K562 (cell line): ENCODE measurements at regions not wholly inside any gene's neighbourhood (a gene's known extent, or its start where the extent isn't known, plus 50 kb on each side); places are given as distances from the start of the nearest gene placed in this dataset.
A peak's percentile ranks its signal among the peaks of the same experiment; 100 is the strongest.

Experiments
- CHD4 ChIP-seq: fragments of 200-600 bp; sonication (generic); IDR thresholded peaks from 3 replicates; pipeline ENCODE4 v1.6.1; 2012; ENCODE audit warnings: low read depth, mild to moderate bottlenecking, mixed read lengths, low read length, inconsistent platforms; ENCODE audit not compliant: insufficient read depth, insufficient replicate concordance, poor library complexity, severe bottlenecking
- DPF2 ChIP-seq: fragments of 450-650 bp; IDR thresholded peaks from 2 replicates; pipeline ENCODE4 v1.6.1; 2016
- EHMT2 ChIP-seq: fragments of 450-650 bp; IDR thresholded peaks from 2 replicates; pipeline ENCODE4 v1.6.1; 2018; ENCODE audit warnings: antibody characterized with exemption
- EP400 ChIP-seq: fragments of 450-650 bp; IDR thresholded peaks from 2 replicates; pipeline ENCODE4 v1.6.1; 2017; ENCODE audit warnings: antibody characterized with exemption, mild to moderate bottlenecking, moderate library complexity
- MCM7 ChIP-seq, 2 experiments: fragments of 450-650 bp; IDR thresholded peaks; 2 replicates each; pipeline ENCODE4 v1.6.1; 2016 to 2018
- MEIS2 ChIP-seq: fragments of 450-650 bp; IDR thresholded peaks from 2 replicates; pipeline ENCODE4 v1.6.1; 2014; ENCODE audit warnings: mild to moderate bottlenecking; ENCODE audit not compliant: partially characterized antibody
- NCOA2 ChIP-seq, 2 experiments: fragments of 450-650 bp; IDR thresholded peaks; 2 replicates each; pipeline ENCODE4 v1.6.1; 2018; ENCODE audit warnings: mild to moderate bottlenecking in 2 of 2, moderate library complexity in 1 of 2; ENCODE audit not compliant: partially characterized antibody in 2 of 2
- NCOA6 ChIP-seq: fragments of 450-650 bp; IDR thresholded peaks from 2 replicates; pipeline ENCODE4 v1.6.1; 2017; ENCODE audit warnings: mild to moderate bottlenecking
- NFIC ChIP-seq: fragments of 450-650 bp; IDR thresholded peaks from 2 replicates; pipeline ENCODE4 v1.6.1; 2017; ENCODE audit warnings: mild to moderate bottlenecking, inconsistent platforms
- PCBP1 ChIP-seq: fragments of 200-400 bp; formaldehyde crosslinking; IDR thresholded peaks from 2 replicates; pipeline ENCODE4 v1.6.1; 2018; ENCODE audit warnings: mild to moderate bottlenecking, low read depth, low read length; ENCODE audit not compliant: poor library complexity, severe bottlenecking
- RBM39 ChIP-seq: fragments of 200-400 bp; formaldehyde crosslinking; optimal IDR thresholded peaks from 2 replicates; pipeline ENCODE3; 2018; ENCODE audit warnings: low read depth, low read length
- ZNF12 ChIP-seq: sonication (generic); formaldehyde crosslinking; IDR thresholded peaks from 2 replicates; pipeline ENCODE4 v1.4.0; 2020; ENCODE audit warnings: mild to moderate bottlenecking, missing genetic modification reagents
- ZNF143 ChIP-seq: sonication (generic); formaldehyde crosslinking; IDR thresholded peaks from 2 replicates; pipeline ENCODE4 v1.9.0; 2022; ENCODE audit warnings: mild to moderate bottlenecking, missing genetic modification reagents
- TF ChIP-seq, protein P1 (sequence below): fragments of 450-650 bp; IDR thresholded peaks from 2 replicates; pipeline ENCODE4 v1.6.1; 2016; ENCODE audit warnings: mild to moderate bottlenecking
- TF ChIP-seq, protein P2 (sequence below): IDR thresholded peaks from 3 replicates; pipeline ENCODE4 v1.6.1; 2011; ENCODE audit warnings: borderline replicate concordance, mild to moderate bottlenecking; ENCODE audit not compliant: insufficient read length, insufficient read depth
- TF ChIP-seq, protein P3 (sequence below), 2 experiments: fragments of 450-650 bp; formaldehyde crosslinking in 1 of 2; IDR thresholded peaks; 2 replicates each; pipeline versions ENCODE4 v1.4.0 to v1.6.1; 2014 to 2020; ENCODE audit warnings: mild to moderate bottlenecking in 2 of 2, borderline replicate concordance in 1 of 2, low read depth in 1 of 2
- TF ChIP-seq, protein P4 (sequence below): sonication (generic); formaldehyde crosslinking; IDR thresholded peaks from 2 replicates; pipeline ENCODE4 v1.8.1; 2023; ENCODE audit warnings: mild to moderate bottlenecking, missing genetic modification reagents, moderate library complexity

DNA sequence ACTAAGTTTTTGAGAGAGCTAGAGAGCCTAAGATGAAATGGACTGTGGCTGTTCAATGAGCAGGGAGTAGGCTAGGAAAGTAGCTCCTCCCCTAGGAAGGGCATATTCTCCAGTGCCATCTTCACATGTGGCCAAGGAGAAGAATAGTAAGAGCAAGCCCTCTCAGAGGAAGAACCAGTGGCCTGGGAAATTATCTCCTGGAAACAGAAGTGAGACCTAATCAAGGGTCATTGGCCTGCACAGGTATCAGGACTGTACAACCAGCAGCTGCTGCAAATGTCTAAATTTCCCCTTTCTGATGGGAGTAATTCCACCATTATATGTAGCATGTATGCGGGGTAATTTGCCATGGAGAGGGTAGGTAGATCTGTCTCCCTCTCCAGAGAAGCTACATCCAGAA lies 334.8 kb upstream of the RASGEF1B start (continued):
- TF ChIP-seq, protein P1, sequence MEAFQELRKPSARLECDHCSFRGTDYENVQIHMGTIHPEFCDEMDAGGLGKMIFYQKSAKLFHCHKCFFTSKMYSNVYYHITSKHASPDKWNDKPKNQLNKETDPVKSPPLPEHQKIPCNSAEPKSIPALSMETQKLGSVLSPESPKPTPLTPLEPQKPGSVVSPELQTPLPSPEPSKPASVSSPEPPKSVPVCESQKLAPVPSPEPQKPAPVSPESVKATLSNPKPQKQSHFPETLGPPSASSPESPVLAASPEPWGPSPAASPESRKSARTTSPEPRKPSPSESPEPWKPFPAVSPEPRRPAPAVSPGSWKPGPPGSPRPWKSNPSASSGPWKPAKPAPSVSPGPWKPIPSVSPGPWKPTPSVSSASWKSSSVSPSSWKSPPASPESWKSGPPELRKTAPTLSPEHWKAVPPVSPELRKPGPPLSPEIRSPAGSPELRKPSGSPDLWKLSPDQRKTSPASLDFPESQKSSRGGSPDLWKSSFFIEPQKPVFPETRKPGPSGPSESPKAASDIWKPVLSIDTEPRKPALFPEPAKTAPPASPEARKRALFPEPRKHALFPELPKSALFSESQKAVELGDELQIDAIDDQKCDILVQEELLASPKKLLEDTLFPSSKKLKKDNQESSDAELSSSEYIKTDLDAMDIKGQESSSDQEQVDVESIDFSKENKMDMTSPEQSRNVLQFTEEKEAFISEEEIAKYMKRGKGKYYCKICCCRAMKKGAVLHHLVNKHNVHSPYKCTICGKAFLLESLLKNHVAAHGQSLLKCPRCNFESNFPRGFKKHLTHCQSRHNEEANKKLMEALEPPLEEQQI = 0 out of 2 replicates have a peak, but pooled peaks have one; percentile 35
- no peak for TF ChIP-seq NCOA6
- TF ChIP-seq DPF2 = peak; percentile 94
- TF ChIP-seq NFIC = peak; percentile 85
- peak; percentile 61 for TF ChIP-seq EHMT2
- no peak for TF ChIP-seq ZNF12 (CRISPR knock-in tag)
- TF ChIP-seq MEIS2 = no peak
- no peak for TF ChIP-seq NCOA2 (IDR thresholded peaks at IDR 0.05; ENCODE audit: partially characterized antibody in 2 of 2)
- 0 out of 2 replicates have a peak, but pooled peaks have one; percentile 28 for TF ChIP-seq EP400
- TF ChIP-seq ZNF143 (CRISPR knock-in tag) = no peak
- TF ChIP-seq, protein P2, sequence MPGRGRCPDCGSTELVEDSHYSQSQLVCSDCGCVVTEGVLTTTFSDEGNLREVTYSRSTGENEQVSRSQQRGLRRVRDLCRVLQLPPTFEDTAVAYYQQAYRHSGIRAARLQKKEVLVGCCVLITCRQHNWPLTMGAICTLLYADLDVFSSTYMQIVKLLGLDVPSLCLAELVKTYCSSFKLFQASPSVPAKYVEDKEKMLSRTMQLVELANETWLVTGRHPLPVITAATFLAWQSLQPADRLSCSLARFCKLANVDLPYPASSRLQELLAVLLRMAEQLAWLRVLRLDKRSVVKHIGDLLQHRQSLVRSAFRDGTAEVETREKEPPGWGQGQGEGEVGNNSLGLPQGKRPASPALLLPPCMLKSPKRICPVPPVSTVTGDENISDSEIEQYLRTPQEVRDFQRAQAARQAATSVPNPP = no peak
- TF ChIP-seq CHD4 = no peak
- TF ChIP-seq, protein P3, sequence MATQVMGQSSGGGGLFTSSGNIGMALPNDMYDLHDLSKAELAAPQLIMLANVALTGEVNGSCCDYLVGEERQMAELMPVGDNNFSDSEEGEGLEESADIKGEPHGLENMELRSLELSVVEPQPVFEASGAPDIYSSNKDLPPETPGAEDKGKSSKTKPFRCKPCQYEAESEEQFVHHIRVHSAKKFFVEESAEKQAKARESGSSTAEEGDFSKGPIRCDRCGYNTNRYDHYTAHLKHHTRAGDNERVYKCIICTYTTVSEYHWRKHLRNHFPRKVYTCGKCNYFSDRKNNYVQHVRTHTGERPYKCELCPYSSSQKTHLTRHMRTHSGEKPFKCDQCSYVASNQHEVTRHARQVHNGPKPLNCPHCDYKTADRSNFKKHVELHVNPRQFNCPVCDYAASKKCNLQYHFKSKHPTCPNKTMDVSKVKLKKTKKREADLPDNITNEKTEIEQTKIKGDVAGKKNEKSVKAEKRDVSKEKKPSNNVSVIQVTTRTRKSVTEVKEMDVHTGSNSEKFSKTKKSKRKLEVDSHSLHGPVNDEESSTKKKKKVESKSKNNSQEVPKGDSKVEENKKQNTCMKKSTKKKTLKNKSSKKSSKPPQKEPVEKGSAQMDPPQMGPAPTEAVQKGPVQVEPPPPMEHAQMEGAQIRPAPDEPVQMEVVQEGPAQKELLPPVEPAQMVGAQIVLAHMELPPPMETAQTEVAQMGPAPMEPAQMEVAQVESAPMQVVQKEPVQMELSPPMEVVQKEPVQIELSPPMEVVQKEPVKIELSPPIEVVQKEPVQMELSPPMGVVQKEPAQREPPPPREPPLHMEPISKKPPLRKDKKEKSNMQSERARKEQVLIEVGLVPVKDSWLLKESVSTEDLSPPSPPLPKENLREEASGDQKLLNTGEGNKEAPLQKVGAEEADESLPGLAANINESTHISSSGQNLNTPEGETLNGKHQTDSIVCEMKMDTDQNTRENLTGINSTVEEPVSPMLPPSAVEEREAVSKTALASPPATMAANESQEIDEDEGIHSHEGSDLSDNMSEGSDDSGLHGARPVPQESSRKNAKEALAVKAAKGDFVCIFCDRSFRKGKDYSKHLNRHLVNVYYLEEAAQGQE (IDR thresholded peaks at IDR 0.05; ENCODE audit: borderline replicate concordance) = no peak
- TF ChIP-seq, protein P3 (CRISPR knock-in tag; IDR thresholded peaks at IDR 0.05; ENCODE audit: low read depth) = no peak
- TF ChIP-seq RBM39 = no peak
- no peak for TF ChIP-seq PCBP1
- no peak for TF ChIP-seq MCM7 (IDR thresholded peaks at IDR 0.05)
- TF ChIP-seq, protein P4, sequence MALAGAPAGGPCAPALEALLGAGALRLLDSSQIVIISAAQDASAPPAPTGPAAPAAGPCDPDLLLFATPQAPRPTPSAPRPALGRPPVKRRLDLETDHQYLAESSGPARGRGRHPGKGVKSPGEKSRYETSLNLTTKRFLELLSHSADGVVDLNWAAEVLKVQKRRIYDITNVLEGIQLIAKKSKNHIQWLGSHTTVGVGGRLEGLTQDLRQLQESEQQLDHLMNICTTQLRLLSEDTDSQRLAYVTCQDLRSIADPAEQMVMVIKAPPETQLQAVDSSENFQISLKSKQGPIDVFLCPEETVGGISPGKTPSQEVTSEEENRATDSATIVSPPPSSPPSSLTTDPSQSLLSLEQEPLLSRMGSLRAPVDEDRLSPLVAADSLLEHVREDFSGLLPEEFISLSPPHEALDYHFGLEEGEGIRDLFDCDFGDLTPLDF (CRISPR knock-in tag) = no peak
